ENCODE measurements at regions not wholly inside any gene's neighbourhood (a gene's known extent, or its start where the extent isn't known, plus 50 kb on each side); places are given as distances from the start of the nearest gene placed in this dataset.

- H3K27me3 ChIP-seq (ENCODE audit: control insufficient read depth, insufficient read depth, low read length), result no peaks in the 10 kb centered on the region
- no peaks in the 10 kb centered on the region for H3K79me2 ChIP-seq
- no peak overlapping the region for H3K4me2 ChIP-seq (ENCODE audit: low read length)
- TF ChIP-seq, protein P1, sequence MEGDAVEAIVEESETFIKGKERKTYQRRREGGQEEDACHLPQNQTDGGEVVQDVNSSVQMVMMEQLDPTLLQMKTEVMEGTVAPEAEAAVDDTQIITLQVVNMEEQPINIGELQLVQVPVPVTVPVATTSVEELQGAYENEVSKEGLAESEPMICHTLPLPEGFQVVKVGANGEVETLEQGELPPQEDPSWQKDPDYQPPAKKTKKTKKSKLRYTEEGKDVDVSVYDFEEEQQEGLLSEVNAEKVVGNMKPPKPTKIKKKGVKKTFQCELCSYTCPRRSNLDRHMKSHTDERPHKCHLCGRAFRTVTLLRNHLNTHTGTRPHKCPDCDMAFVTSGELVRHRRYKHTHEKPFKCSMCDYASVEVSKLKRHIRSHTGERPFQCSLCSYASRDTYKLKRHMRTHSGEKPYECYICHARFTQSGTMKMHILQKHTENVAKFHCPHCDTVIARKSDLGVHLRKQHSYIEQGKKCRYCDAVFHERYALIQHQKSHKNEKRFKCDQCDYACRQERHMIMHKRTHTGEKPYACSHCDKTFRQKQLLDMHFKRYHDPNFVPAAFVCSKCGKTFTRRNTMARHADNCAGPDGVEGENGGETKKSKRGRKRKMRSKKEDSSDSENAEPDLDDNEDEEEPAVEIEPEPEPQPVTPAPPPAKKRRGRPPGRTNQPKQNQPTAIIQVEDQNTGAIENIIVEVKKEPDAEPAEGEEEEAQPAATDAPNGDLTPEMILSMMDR (IDR thresholded peaks at IDR 0.05), result no peak
- no peaks in the 10 kb centered on the region for H3K4me1 ChIP-seq
- H3K9me3 ChIP-seq (ENCODE audit: control insufficient read depth, low read length), result no peaks in the 10 kb centered on the region
- H2AFZ ChIP-seq, result no peak overlapping the region
- no peak overlapping the region for H3K4me3 ChIP-seq (ENCODE audit: low read depth, low read length)
- no peaks in the 10 kb centered on the region for H3K36me3 ChIP-seq (ENCODE audit: control insufficient read depth, insufficient read depth, low read length)
- H3K9ac ChIP-seq, result no peak overlapping the region
- H3K27ac ChIP-seq, result no peak overlapping the region
Measured at GRCh38 chr4:159552979-159553768, 450.3 kb downstream of the RAPGEF2 start.

DNA sequence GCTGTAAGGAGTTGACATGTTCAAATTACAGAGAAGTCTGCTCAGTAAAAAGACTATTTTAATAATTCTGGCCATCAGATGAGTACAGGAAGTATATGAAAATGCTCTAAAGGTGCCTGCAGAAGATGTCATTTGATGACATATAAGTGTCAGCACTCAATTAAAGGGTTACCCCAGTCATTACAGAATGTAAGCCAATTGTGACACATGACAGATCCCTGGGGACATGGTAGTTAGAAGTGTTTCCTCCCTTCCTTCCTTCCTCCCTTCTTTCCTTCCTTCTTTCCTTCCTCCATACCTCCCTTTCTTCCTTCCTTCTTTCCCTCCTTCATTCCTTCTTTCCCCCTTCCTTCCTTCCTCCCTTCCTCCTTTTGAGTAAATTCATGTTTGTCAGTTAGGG lies 453.0 kb downstream of the RAPGEF2 start:
- no peaks in the 10 kb centered on the region for H3K36me3 ChIP-seq (ENCODE audit: control insufficient read depth, insufficient read depth, low read length)
- H3K9ac ChIP-seq, result no peak overlapping the region
- H3K27me3 ChIP-seq (ENCODE audit: control insufficient read depth, insufficient read depth, low read length), result no peaks in the 10 kb centered on the region
- no peaks in the 10 kb centered on the region for H3K9me3 ChIP-seq (ENCODE audit: control insufficient read depth, low read length)
- H3K79me2 ChIP-seq, result no peaks in the 10 kb centered on the region
- no peak overlapping the region for H3K27ac ChIP-seq
- H2AFZ ChIP-seq, result no peak overlapping the region
- H3K4me2 ChIP-seq (ENCODE audit: low read length), result no peak overlapping the region
- H3K4me1 ChIP-seq, result no peaks in the 10 kb centered on the region
- TF ChIP-seq, protein P1 (IDR thresholded peaks at IDR 0.05), result no peak
- no peak overlapping the region for H3K4me3 ChIP-seq (ENCODE audit: low read depth, low read length)

DNA sequence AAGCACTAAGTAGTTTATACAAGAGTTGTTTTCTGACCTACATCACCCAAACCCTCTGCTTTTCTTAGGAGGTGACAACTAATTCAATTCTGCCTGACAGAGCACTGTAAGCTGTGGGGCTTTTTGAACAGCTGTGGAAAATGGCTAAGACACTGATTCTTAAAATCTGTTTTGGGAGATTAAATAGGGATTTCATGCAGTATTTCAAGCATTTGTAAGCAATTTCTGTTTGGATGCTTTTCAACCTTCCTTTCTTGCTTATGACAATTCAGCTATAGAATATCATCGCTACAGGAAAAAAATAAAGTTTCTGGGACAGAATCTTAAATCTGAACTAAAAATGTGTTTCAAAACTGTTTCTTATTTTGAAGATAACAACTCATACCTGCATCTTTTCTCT lies 459.5 kb downstream of the RAPGEF2 start:
- Histone ChIP-seq H3K4me2 (ENCODE audit: low read length) (no peak overlapping the region), H3K27me3 (ENCODE audit: control insufficient read depth, insufficient read depth, low read length) (no peaks in the 10 kb centered on the region), H3K4me3 (ENCODE audit: low read depth, low read length) (no peak overlapping the region), H3K79me2 (no peaks in the 10 kb centered on the region), H3K9ac (no peak overlapping the region), H2AFZ (no peak overlapping the region), H3K9me3 (ENCODE audit: control insufficient read depth, low read length) (no peaks in the 10 kb centered on the region), H3K27ac (no peak overlapping the region), H3K36me3 (ENCODE audit: control insufficient read depth, insufficient read depth, low read length) (no peaks in the 10 kb centered on the region), H3K4me1 (no peaks in the 10 kb centered on the region)
- TF ChIP-seq, protein P1 (IDR thresholded peaks at IDR 0.05), result no peak

GRCh38 chr4:159563257-159563656 lies 460.4 kb downstream of the RAPGEF2 start:
- no peaks in the 10 kb centered on the region for H3K4me1 ChIP-seq
- no peak overlapping the region for H3K4me3 ChIP-seq (ENCODE audit: low read depth, low read length)
- H3K27ac ChIP-seq, result no peak overlapping the region
- H3K4me2 ChIP-seq (ENCODE audit: low read length), result no peak overlapping the region
- H3K79me2 ChIP-seq, result no peaks in the 10 kb centered on the region
- no peaks in the 10 kb centered on the region for H3K36me3 ChIP-seq (ENCODE audit: control insufficient read depth, insufficient read depth, low read length)
- H3K9ac ChIP-seq, result no peak overlapping the region
- TF ChIP-seq, protein P1 (IDR thresholded peaks at IDR 0.05), result no peak
- no peak overlapping the region for H2AFZ ChIP-seq
- H3K9me3 ChIP-seq (ENCODE audit: control insufficient read depth, low read length), result no peaks in the 10 kb centered on the region
- no peaks in the 10 kb centered on the region for H3K27me3 ChIP-seq (ENCODE audit: control insufficient read depth, insufficient read depth, low read length)

GRCh38 chr4:159564615-159565014 lies 461.7 kb downstream of the RAPGEF2 start:
- Histone ChIP-seq H2AFZ (no peak overlapping the region), H3K27me3 (ENCODE audit: control insufficient read depth, insufficient read depth, low read length) (no peaks in the 10 kb centered on the region), H3K9me3 (ENCODE audit: control insufficient read depth, low read length) (no peaks in the 10 kb centered on the region), H3K9ac (no peak overlapping the region), H3K36me3 (ENCODE audit: control insufficient read depth, insufficient read depth, low read length) (no peaks in the 10 kb centered on the region), H3K79me2 (no peaks in the 10 kb centered on the region), H3K4me1 (no peaks in the 10 kb centered on the region), H3K4me2 (ENCODE audit: low read length) (no peak overlapping the region), H3K27ac (no peak overlapping the region), H3K4me3 (ENCODE audit: low read depth, low read length) (no peak overlapping the region)
- TF ChIP-seq, protein P1 (IDR thresholded peaks at IDR 0.05), result no peak

Data from parathyroid adenoma (tissue), 2 donors.